ENCODE measurements at regions not wholly inside any gene's neighbourhood (a gene's known extent, or its start where the extent isn't known, plus 50 kb on each side); places are given as distances from the start of the nearest gene placed in this dataset.
"Not testable (repeated sequence)": the region's sequence is repeated elsewhere in the genome, so short reads cannot be mapped to it uniquely, and the experiment has no call there.

DNA sequence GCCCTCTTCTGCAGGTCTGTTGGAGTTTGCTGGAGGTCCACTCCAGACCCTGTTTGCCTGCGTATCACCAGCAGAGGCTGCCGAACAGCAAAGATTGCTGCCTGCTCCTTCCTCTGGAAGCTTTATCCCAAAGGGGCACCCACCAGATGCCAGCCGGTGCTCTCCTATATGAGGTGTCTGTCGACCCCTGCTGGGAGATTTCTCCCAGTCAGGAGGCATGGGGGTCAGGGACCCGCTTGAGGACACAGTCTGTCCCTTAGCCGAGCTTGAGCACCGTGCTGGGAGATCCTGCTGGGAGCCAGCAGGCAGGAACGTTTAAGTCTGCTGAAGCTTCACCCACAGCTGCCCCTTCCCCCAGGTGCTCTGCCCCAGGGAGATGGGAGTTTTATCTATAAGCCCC lies 402.7 kb downstream of the USP25 start:
- TF ChIP-seq, protein P1, sequence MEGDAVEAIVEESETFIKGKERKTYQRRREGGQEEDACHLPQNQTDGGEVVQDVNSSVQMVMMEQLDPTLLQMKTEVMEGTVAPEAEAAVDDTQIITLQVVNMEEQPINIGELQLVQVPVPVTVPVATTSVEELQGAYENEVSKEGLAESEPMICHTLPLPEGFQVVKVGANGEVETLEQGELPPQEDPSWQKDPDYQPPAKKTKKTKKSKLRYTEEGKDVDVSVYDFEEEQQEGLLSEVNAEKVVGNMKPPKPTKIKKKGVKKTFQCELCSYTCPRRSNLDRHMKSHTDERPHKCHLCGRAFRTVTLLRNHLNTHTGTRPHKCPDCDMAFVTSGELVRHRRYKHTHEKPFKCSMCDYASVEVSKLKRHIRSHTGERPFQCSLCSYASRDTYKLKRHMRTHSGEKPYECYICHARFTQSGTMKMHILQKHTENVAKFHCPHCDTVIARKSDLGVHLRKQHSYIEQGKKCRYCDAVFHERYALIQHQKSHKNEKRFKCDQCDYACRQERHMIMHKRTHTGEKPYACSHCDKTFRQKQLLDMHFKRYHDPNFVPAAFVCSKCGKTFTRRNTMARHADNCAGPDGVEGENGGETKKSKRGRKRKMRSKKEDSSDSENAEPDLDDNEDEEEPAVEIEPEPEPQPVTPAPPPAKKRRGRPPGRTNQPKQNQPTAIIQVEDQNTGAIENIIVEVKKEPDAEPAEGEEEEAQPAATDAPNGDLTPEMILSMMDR (IDR thresholded peaks at IDR 0.05 in 8 of 11, conservative IDR thresholded peaks at IDR 0.05 in 3 of 11), result not testable (repeated sequence)
- TF ChIP-seq POLR2AphosphoS5 (IDR thresholded peaks at IDR 0.05), result not testable (repeated sequence)

Measured in spleen (tissue), 7 donors.